Colonic mucosa (tissue), 4 donors: ENCODE measurements at regions not wholly inside any gene's neighbourhood (a gene's known extent, or its start where the extent isn't known, plus 50 kb on each side); places are given as distances from the start of the nearest gene placed in this dataset.

Source experiments
- DNase-seq: peaks from one replicate; pipeline ENCODE4 v3.0.0-alpha.2; 2020
- H3K27ac ChIP-seq: fragments of 200-600 bp; one replicate; pipeline ENCODE4 v1.8.0; 2021
- H3K27me3 ChIP-seq: fragments of 200-600 bp; one replicate; pipeline ENCODE4 v1.8.0; 2021
- H3K36me3 ChIP-seq: fragments of 200-600 bp; one replicate; pipeline ENCODE4 v1.8.0; 2021
- H3K4me1 ChIP-seq: fragments of 200-600 bp; one replicate; pipeline ENCODE4 v1.8.0; 2021; ENCODE audit warnings: mild to moderate bottlenecking
- H3K4me3 ChIP-seq: fragments of 200-600 bp; one replicate; pipeline ENCODE4 v1.8.0; 2021
- H3K9ac ChIP-seq, 2 donors: one replicate each; pipeline ENCODE4 v1.7.0; 2013; ENCODE audit warnings: control low read depth in 2 of 2, low read depth in 2 of 2, low read length in 2 of 2
- H3K9me3 ChIP-seq: fragments of 200-600 bp; one replicate; pipeline ENCODE4 v1.8.0; 2021
- CTCF ChIP-seq: fragments of 200-600 bp; IDR thresholded peaks from one replicate; pipeline ENCODE4 v1.8.0; 2022; ENCODE audit warnings: antibody characterized with exemption, mild to moderate bottlenecking
- intact Hi-C: fragments of 100-400 bp; cut with DNase I; formaldehyde crosslinking; loops from one replicate; pipeline ENCODE4 v1.14.1; 2022
- donor health status: healthy.
- donor health status: DM: no; HTN: no; CAD: no.
- donor health status: DM: no; HTN: no; CAD: no.

- no peaks in the 10 kb centered on the region for H3K4me1 ChIP-seq
- no peak overlapping the region for H3K27ac ChIP-seq
- H3K4me3 ChIP-seq, result no peak overlapping the region
- H3K27me3 ChIP-seq, result peaks cover 6% of the 10 kb centered on the region
- no peaks in the 10 kb centered on the region for H3K36me3 ChIP-seq
- no peak overlapping the region for H3K9ac ChIP-seq
- intact Hi-C loops, result no loop called here
- no peaks in the 10 kb centered on the region for H3K9me3 ChIP-seq
- TF ChIP-seq CTCF, result no peak
- DNase-seq, result no peak
Observed at GRCh38 chr16:54434859-54435258, 148.3 kb upstream of the IRX3 start.

DNA sequence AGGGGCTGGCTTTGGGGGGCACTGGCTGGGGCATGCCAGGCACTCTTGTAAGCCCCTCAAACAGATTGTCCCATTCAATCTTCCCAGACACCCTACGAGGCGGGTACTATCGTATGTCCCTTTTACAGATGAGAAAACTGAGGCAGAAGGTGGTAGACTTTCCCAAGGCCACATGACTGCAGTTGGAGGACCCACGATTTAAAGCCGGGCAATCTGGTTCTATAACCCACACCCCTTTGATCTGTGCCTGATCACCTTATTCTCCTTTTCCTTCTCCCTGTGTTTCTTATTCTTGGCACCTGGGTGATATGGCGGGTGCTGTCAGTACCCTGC, 146.3 kb upstream of the IRX3 start:
- no peak overlapping the region for H3K27ac ChIP-seq

GRCh38 chr16:54431997-54432896, 145.7 kb upstream of the IRX3 start:
- H3K27me3 ChIP-seq, result peaks cover 6% of the 10 kb centered on the region
- no peak for TF ChIP-seq CTCF
- no peaks in the 10 kb centered on the region for H3K36me3 ChIP-seq
- H3K9me3 ChIP-seq, result no peaks in the 10 kb centered on the region
- intact Hi-C loops, result no loop called here
- no peaks in the 10 kb centered on the region for H3K4me1 ChIP-seq
- H3K27ac ChIP-seq, result no peak overlapping the region
- no peak for DNase-seq
- H3K4me3 ChIP-seq, result no peak overlapping the region
- H3K9ac ChIP-seq, result no peak overlapping the region

More for the DNA sequence above, 146.3 kb upstream of the IRX3 start:
- H3K27me3 ChIP-seq, result peaks cover 6% of the 10 kb centered on the region
- no peaks in the 10 kb centered on the region for H3K4me1 ChIP-seq
- no peaks in the 10 kb centered on the region for H3K9me3 ChIP-seq
- no peak for TF ChIP-seq CTCF
- H3K9ac ChIP-seq, result no peak overlapping the region
- no peak for DNase-seq
- H3K36me3 ChIP-seq, result no peaks in the 10 kb centered on the region
- intact Hi-C loops, result no loop called here
- no peak overlapping the region for H3K4me3 ChIP-seq

DNA sequence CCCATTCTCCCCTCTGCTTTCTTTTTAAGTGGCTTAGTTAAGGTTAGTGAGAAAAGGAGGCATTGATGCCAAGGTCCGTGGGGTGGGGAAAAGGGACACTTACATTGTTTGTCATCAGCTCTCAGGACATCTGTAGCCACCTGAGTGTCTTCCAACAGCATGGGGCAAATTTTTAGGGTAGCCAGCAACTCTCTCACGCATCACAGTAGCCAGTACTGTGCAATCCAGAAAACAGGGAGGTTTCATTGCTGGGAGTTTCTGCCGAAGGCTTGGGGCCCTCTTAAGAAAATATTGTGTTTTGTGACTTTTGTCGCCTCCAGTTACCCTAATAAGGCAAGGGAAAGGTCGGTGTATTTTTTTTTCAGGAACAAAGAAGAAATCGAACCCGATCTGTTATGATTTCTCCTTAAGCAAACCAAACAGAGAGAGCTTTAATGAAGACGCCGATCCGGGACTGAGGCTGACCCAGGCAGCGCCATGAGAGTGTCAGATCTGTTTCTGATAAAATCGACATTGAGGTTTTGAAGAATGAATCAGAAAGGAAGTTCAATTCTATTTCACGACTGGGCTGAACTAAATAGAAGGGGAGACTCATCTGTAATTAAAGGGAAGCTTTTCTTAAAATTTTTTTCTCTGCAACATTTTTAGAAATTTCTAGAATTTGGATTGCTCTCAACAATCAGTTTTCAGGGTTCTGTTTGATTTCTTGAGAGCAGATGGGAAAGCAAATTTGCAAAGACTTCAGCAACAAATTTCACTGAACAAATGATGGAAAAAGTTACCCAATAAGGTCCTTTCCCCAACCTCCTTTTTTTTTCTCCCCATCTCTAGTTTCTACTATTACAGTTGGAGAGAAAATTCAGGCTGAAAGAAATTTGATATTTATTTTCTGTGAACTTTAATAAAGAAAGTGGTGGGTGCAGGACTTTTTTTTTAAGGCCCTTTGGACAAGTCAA, 144.7 kb upstream of the IRX3 start:
- Histone ChIP-seq H3K36me3 (no peaks in the 10 kb centered on the region), H3K27ac (no peak overlapping the region), H3K4me3 (no peak overlapping the region), H3K4me1 (no peaks in the 10 kb centered on the region), H3K9me3 (no peaks in the 10 kb centered on the region), H3K9ac (no peak overlapping the region), H3K27me3 (peaks cover 6% of the 10 kb centered on the region)
- no peak for TF ChIP-seq CTCF
- intact Hi-C loops, result no loop called here
- no peak for DNase-seq

- Histone ChIP-seq H3K9me3 (no peaks in the 10 kb centered on the region), H3K4me3 (no peak overlapping the region), H3K4me1 (no peaks in the 10 kb centered on the region), H3K36me3 (no peaks in the 10 kb centered on the region), H3K27me3 (peaks cover 6% of the 10 kb centered on the region), H3K27ac (no peak overlapping the region), H3K9ac (no peak overlapping the region)
- intact Hi-C loops, result no loop called here
- DNase-seq, result no peak
- TF ChIP-seq CTCF, result no peak
Observed at GRCh38 chr16:54430491-54431030, 144.0 kb upstream of the IRX3 start.
